Hepatic stellate cell (primary cell): ENCODE measurements at regions not wholly inside any gene's neighbourhood (a gene's known extent, or its start where the extent isn't known, plus 50 kb on each side); places are given as distances from the start of the nearest gene placed in this dataset.
A peak's percentile ranks its signal among the peaks of the same experiment; 100 is the strongest.

Experiments used
- DNase-seq: peaks from one replicate; pipeline ENCODE4 v3.0.0; 2011; ENCODE audit warnings: low spot score

DNA sequence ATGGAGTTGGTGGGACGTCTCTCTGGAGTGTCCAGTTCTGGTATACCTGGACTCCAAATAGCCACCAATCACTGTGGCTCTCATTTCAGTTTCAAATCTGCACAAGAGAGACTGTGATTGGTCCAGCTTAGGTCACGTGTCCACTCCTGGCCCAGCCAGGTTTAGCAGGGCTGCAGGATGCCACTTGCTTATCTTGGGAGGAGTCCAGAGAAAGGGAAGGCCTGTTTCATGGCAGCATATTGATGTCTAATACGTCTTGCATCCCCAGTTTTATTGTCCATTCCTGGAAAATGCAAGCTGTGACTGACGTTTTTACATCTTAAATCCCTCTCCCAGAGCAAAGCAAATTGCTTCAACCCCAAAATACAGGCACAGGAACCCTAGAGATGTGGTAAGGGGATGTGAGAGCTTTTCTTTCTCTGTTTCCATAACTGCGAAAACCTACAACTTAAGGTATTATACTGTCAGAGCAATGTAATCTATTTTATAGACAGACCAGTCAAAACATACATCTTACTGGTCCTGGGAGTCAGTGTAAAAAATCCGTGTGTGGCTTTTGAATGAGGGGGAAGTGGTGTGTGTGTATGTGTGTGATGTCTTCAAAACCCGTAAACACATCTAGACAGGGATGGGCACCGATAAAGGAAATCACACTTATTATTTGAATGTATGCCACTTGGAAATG lies 274.4 kb downstream of the TLE3 start:
- peak; percentile 48 for DNase-seq

DNA sequence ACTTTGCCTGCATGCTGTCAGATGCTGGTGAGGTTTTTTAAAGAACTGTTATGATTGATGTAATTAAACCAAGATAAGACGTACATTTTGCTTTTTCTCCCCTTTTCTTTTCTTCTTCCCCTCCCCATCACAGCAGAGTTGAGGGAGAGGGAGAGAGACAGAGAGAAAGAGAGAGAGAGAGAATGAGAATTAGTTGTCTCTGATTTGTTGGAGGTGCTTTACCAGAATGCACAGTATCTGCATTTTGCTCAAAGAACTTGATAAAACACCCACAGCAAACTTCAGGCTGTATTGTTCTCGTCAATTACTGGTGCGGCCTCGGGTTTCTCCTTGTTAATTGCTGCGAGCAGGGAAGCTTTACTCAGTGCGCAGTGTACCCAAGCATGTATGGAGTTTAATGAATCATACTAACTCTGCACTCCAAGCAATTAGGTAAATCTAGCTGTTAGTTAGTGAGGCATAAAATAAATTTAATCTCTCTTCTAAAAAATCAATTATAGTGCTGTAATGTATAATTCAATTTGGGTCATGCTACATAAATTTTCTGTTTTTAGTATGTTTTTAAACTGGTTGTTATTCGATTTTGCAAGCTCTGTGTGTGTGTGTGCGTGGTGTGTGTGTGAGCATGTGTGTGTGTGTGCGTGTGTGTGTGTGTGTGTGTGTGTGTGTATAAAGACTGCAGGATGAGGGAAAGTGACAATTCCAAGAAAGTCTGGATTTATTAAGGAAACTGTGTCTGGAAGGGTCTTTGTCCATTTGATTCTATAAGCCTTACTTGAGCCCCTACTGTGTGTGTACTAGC lies 273.4 kb downstream of the TLE3 start:
- DNase-seq: no peak

DNA sequence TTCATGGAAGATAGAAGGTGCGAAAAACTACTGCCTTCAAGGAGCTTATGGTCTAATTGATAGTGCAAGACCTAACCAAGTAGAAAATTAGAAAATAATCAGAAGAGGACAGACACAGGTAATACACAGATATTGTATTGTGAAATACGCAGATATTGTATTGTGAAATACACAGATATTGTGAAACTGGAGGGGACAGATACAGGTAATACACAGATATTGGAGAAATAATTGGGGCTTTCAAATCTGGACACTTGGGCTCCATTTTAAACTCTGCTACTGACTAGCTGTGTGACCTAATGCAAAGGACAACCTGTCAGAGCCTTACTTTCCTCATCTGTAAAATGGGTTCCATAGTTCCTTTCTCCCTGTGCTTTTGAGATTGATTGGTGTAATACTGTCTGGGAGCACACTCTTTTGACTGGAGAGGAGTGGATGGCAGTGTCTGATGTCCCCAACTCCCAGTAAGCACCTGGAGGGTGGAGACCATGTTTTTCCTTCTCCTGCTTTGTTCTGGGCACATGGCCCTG lies 272.8 kb downstream of the TLE3 start:
- no peak for DNase-seq

DNA sequence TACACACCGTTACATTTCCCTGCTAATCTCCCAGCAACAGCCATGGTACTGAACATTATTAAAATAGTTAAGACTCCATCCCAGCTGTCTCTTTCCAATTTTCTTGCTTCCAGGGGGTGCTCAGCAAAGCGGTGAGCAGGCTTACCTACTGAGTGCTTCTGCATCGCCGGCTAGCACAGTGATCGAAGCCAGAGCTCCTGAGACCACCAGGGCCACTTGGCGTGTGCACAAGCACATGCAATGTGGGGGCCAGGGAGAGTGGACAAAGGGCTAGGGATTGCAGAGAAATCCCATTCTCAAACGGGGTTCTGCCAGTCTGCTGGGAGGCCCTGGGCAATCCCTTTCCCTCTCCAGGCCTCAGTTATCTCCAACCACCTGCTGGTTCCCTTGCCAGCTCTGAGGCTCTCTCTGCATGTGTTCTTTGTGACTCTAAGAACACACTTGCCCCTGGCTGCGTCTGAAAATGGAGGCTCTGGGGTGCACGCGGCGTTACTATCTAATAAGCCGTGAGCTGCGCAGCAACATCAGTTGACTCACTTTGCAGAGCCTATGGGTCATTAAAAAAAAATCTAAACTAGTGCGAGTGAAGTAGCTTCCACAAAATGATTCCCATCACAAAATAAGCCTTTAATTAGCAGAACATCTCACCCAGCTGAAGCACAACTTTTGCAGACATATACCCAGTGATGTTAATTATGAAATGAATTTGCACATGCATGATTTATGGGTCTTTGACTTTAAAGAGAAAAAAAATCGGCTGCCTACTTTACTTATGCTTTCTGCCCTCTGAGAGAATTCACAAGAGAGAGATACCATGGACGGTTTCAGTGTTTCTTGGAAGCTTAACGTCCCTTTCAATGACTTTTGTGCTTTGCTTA lies 271.5 kb downstream of the TLE3 start:
- no peak for DNase-seq

DNA sequence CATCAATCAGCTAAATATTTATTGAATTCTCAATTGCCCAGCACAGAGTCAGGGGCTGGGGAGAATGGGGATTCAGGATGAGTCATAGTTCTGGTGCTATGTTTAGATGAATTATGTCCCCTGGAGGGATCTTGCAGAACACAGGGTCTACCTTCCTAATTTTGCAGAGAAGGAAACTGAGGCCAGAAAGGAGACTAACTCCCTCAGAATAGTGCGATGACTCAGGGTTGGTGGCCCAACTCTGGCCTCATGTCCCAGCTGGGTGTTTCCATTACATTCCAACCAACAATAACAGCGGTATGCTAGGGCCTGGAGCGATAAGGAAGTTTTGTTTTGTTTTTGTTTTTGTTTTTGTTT lies 270.9 kb downstream of the TLE3 start:
- DNase-seq: no peak

DNA sequence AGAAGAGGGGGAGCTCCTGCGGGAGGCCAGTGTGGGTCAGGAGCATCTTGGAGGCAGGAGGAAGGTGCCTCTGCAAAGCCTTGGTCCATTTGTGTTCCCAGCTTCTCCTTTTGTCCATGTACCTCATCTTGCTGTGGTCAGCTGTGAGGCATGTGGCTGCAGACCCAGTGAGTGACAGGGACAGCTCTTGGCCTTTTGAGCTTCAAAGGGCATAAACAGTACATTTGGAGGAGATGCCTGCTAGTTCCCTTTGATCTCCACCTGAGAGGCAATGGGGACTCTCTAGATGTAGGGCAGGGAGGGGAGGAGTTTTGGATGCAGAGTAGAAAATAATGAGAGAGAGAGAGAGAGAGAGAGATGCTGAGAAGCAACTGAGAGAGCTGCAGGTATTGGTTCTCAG lies 270.0 kb downstream of the TLE3 start:
- no peak for DNase-seq

DNA sequence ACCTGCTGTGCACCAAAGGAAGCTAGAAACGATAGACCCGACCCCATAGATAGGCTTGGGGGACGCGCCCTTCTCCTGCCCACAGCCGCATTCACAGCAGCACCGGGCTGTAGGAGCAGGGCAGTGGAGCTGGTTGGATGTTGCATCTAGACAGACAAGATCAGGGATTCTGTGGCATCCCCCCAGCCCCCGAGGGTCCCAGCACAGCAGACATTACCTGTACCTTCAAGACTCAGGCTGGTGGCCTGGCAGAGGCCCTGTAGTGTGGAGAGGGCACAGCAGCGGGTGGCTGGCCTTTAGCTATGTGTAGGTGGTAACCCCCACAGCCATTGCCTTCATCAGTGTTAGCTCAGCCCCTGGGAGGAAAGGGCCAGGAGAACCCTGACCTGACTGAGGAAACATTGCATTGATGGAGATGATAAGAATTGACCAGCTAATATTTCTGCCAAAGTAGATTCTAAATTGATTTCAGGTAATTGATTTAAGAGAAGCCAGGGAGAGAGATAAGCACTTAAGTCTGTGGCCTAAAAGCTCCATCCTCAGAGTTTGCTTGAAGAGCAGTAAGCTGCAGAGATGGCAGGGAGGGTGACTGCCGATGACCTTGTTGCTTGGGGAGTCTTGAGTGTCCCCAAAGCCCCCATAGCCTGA lies 269.4 kb downstream of the TLE3 start:
- no peak for DNase-seq

DNA sequence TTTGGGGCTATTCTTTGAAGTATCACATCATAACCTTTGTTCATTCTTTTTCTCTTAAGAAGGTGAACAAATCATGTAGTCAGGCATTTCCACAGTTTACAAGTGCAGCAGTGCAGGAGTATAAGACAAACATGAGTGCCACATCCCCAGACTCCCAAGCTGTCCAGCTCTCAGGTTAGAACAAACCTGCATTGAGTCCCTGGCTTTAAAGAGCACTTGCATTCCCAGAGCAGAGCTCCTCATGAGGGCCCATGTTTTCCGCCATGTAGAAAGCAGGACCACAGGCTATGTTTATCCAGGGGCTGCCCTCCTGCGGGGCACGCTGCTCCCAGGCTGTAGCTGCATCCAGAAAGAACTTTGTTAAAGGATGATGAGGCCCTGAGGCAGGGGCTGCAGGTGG lies 267.7 kb downstream of the TLE3 start:
- DNase-seq: no peak

DNA sequence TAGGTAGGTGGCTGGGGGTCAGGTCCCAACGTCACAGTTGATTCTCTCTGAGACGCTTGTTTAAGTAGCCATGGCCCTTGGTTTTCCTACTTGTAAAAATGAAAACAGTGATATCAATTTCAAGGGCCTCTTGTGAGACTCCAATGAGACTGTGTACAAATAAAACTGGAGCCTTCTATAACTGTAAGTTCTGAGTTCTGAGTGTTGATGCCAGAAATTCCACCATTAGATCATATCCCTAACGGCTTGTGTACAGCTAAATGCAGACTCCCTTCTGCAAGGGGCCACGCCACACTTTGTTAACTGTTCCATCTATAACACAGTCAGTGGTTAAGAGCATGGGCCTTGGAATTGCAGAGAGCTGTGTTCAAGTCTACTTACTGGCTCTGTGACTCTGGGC lies 267.3 kb downstream of the TLE3 start:
- no peak for DNase-seq

DNA sequence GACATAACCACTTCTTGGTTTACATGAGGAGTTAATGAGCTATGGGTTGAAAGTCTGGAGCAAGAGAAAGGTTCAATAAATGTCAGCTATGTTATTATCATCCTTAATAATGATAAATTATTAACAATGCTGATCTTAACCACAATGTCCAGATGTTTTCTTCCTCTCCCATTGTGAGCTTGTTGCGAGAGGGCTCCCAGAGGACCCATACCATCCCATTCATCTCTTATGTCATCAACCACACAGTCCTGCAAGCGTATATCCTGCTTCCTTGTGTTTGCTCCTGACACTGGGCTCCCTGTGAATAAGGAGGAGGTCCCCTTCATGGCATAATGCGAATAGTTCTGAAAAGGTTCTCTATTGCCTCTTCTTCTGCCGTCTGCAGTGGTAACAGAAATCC lies 266.8 kb downstream of the TLE3 start:
- DNase-seq: no peak

DNA sequence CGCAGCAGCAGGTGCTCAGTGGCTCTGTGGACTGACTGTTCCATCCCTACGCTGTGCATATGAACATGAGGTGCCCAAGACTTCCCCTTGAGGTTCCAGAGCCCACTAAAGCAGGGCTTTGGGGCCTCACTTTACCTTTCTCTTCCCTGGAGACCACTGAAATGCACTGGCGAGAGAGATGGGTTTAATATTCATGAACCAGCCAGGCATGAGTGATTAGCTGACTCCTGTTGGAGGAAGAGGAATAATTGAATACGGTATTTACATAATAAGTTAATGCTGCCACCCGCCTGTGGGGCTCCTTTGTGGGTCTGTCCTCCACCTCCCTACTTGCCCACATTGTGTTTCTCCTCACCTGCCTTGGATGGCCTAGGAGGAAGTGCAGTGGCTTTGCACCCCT lies 263.4 kb downstream of the TLE3 start:
- no peak for DNase-seq

DNA sequence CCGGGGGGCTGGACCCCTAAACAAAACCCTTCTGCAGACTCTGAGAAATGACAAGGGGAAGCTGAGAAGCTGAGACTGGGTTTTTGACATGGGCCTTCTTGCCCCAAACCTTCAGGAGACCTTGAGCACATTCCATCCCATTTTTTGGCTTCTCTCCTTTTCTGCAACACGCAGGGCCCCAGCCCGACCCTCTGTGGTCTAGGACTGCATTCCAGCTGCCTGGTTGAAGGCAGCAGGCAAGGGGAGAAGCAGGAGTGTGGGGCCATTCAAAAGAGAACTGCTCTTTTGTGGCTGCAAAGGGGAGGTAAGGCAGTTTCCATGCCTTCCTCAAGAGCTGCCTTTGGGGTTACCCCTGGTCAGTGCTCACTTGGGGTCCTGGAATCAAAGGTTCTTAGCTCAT lies 263.0 kb downstream of the TLE3 start:
- peak; percentile 32 for DNase-seq

DNA sequence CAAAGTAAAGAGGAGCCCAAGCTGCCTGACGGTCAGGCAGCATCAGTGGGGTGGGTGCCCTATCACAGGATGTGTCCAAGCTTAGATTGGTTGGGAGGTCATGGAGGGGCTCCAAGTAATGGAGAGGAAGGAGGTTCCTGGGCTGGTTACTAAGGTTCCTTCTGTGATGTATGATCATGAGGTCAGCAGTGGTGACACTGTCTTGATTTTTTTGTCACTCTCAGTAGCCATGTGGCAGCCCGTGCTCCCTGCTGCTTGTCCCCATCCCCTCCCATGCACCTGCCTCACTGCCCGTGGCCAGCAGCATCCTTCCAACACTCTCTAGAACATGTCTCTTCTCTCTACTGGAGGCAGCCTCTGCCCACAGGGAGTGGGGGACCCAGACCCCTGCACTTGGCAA lies 261.7 kb downstream of the TLE3 start:
- no peak for DNase-seq

DNA sequence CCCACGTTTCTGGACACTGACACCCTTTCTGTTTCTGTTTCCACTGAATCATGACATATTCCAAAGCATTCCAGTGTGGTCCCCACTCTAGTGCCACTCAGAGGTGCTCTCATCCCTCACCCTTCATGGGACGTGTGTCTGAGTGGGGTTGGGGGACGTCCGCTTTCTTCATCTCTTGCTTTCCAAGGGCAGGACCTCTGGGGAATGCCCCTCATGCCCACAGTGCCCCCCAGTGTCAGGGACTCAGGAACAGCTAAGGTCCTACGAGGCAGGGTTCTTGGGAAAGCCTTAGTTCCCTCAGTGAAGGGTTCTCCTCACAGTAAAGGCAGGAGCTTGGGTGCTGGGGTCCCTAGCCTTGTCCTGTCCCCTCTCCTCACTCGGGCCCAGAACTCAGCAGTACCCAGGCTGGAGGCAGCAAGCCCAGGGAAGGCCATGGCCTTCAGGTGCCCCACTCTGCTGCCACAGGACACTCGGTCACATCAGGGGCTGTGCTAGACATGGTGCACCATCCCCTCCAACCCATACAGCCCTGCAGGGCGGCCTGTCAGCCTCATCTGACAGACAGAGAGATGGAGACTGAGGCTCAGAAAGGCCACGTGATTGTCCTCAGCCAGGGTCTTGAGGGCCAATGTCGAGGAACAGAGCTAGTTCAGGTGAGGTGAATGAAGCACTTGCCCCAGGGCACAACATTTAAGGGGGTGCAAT lies 261.0 kb downstream of the TLE3 start:
- DNase-seq: no peak

DNA sequence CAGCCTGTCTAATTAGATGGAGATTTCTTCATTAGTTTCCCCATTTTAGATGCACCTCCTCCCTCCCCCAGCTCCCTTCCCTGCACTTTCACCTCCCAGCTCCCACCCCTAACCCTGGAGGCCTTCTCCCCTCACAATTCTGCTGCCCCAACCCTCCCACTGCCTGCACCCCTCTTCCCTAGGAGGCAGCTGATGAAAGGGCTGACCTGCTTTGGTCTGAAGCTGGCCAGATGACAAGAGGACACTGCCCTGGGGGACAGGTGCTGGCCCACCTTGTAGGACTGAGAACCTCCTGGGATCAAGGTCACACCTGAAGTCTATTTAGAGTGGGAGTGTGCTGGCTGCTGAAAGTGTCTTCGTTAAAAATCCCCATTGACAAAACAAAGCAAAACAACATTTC lies 259.4 kb downstream of the TLE3 start:
- no peak for DNase-seq

DNA sequence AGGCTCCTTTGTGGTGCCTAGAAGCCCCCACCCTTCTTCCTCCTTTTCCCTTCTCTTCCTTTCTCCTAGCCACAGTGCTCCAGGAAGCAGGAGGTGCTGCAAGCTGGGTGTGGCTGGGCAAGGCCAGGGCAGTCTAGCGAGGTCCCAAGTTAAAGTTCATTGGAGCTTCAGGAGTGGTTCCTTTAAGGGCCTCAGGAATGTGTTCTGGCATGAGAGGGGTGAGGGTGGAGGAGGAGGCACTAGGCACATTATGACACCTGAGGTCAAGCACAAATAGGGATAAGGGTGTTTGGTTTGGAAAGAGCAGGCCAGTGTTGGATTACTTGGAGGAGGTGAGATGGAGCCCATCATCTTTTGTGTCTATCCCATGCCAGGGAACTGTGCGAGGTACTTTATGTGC lies 258.7 kb downstream of the TLE3 start:
- DNase-seq: no peak

DNA sequence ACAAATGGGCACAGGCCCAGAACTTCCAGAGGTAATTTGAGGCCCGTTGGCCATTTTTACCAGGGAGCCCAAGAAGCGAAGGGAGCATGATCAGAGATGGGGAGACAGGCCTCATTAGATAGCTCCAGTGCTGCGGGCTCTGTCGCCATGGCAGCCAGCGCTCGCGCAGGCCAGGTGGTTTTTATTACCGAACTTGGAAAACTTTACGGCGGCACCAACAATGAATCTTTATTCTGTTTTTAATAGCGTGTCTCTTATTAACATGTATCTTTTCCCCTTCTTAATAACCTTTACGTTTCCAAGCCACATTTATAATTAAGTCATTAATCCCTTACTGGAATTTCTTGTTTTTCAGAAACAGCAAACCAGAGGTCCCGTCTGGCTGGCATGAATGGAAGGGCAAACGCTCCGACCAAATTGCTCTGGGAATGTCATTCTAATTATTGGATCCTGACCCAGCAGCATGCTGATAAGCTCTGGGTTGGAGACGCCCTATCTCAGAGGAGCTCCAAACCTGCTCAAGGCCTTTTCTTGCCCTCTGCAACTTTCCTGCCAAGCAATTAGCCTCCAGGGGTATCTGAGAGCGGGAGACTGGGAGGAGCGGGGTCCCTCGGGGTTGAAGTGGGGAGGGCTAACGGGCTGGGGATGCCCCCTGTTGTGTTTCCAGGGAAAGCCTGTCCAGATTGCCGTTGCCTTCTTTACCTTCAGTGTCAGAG lies 256.4 kb downstream of the TLE3 start:
- no peak for DNase-seq

DNA sequence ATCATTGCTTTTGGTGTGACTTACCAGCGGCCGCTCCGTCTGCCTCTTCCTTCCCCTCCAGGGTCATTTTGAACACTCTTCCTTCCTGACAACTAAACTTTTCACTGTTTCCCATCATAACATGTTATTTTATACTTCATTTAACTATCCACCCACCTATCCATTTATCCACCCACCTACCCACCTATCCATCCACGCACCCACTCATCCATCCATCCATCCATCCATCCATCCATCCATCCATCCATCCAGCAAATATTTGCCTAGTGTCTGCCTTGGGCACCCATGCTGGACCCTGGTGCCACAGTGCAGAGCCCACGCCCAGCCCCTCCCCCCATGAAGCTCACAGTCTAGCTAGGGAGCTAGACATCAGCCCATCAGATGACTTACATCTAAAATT lies 254.9 kb downstream of the TLE3 start:
- DNase-seq: no peak

DNA sequence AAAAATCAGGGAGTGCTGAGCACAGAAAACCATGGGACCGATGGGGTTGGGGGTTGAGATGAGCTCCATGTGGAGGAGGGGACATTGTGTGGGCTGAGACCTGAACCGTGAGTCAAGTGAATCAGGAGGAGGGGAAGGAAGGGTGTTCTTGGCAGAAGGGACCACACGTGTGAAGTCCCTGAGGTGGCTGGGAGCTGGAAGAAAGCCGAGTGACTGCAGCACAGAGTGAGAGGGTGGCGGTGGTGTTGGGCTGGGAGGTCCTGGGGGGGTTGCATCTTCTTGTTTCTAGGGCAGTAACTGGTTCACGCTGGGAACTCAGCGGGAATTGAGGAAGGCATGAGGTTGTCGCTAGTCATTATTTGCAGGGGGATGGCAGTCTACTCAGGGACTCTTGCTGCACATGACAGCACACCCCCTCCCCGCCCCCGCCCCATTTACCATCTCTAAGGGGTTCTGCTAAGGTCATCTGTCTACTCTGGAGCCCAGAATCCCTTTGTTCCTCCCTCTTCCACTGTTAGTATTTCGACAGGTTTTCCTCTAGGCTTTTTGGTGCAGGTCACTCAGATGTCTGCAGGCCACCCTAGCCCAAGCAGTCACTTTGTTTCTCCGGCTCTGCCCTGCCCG lies 254.3 kb downstream of the TLE3 start:
- DNase-seq: no peak

DNA sequence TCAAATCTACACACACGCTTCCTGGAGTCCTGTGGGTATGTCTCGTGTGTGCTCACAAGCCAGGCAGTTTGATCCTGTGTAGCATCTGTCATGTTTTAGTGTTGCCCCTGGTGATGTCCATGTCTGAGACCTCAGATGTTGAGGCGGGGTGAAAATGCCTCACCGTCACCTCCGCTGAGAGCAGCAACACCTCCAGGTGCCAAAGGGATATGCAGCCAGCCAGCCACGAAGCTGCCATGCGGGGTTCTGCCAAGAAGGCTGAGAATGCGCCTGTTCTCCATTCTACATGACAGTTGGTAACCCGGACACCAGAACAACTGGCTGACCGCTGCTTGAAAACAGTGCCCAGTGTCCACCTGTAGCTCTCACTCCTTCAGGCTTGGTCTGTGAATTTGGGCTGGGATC lies 253.8 kb downstream of the TLE3 start:
- no peak for DNase-seq
